Lower leg skin (tissue), 4 donors: ENCODE measurements at regions not wholly inside any gene's neighbourhood (a gene's known extent, or its start where the extent isn't known, plus 50 kb on each side); places are given as distances from the start of the nearest gene placed in this dataset.

Experiments
- DNase-seq, 2 donors: peaks; one replicate each; pipeline ENCODE4 v3.0.0-alpha.2; 2019; ENCODE audit warnings: low spot score in 2 of 2
- H3K4me3 ChIP-seq: fragments of 200-600 bp; sonication (generic); 2 replicates; pipeline ENCODE4 v1.5.1; 2017; ENCODE audit warnings: mild to moderate bottlenecking, low read depth; ENCODE audit not compliant: poor library complexity, severe bottlenecking
- POLR2A ChIP-seq, 2 donors: fragments of 450-650 bp; IDR thresholded peaks; one replicate each; pipeline ENCODE4 v1.6.1; 2016 to 2017; ENCODE audit warnings: antibody characterized with exemption in 2 of 2, mild to moderate bottlenecking in 1 of 2, moderate library complexity in 1 of 2
- WGBS, 2 donors: methylation state at CpG; one replicate each; pipeline ENCODE4 v1.1.5; 2018; 5-methylcytosine and 5-hydroxymethylcytosine counted together
- intact Hi-C: fragments of 100-400 bp; cut with DNase I; formaldehyde crosslinking; loops from one replicate; pipeline ENCODE4 v1.15.0; 2023; ENCODE audit warnings: low total_unique reads
- TF ChIP-seq, protein P1 (sequence below), 3 donors: fragments of 450-650 bp; IDR thresholded peaks; one replicate each; pipeline ENCODE4 v1.5.1; 2016; ENCODE audit warnings: antibody characterized with exemption in 3 of 3, mild to moderate bottlenecking in 3 of 3, moderate library complexity in 2 of 3

DNA sequence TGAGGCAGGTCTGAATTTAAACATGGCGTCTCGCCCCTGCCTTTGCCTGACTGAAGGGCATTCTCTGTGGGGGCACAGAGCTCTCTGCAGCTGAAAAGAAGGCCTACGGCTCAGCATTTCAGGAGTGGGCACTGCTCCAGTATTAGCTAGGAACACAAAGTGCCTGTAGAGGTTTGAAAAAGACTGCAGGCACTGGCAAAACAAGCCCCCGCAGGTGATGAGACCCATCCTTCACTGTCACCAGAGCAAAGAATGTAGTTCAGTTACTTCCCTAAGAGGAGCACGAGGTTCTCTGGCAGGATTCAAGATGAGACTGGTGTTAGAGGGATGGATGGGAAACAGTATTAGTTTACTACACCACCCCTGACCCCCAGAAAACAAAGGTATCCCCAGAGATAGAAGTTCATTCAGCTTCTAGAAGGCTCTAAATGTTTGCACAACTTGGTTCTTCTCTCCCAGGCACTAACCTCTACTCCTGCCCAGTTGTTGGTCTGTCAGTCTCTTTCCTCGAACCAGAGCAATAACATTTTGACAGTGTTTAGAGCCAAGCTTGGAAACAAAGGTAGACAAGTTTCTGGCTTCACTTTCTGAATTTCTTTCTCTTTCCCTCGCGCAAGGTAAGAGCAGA, 101.9 kb upstream of the KCNE2 start:
- H3K4me3 ChIP-seq: no peak overlapping the region
- TF ChIP-seq POLR2A (IDR thresholded peaks at IDR 0.05): no peak
- TF ChIP-seq, protein P1, sequence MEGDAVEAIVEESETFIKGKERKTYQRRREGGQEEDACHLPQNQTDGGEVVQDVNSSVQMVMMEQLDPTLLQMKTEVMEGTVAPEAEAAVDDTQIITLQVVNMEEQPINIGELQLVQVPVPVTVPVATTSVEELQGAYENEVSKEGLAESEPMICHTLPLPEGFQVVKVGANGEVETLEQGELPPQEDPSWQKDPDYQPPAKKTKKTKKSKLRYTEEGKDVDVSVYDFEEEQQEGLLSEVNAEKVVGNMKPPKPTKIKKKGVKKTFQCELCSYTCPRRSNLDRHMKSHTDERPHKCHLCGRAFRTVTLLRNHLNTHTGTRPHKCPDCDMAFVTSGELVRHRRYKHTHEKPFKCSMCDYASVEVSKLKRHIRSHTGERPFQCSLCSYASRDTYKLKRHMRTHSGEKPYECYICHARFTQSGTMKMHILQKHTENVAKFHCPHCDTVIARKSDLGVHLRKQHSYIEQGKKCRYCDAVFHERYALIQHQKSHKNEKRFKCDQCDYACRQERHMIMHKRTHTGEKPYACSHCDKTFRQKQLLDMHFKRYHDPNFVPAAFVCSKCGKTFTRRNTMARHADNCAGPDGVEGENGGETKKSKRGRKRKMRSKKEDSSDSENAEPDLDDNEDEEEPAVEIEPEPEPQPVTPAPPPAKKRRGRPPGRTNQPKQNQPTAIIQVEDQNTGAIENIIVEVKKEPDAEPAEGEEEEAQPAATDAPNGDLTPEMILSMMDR (IDR thresholded peaks at IDR 0.05): no peak
- 36 to 42% methylated on average over 8 of the region's 8 CpGs for WGBS, 2 donors
- intact Hi-C loops: no loop called here
- DNase-seq: no peak

DNA sequence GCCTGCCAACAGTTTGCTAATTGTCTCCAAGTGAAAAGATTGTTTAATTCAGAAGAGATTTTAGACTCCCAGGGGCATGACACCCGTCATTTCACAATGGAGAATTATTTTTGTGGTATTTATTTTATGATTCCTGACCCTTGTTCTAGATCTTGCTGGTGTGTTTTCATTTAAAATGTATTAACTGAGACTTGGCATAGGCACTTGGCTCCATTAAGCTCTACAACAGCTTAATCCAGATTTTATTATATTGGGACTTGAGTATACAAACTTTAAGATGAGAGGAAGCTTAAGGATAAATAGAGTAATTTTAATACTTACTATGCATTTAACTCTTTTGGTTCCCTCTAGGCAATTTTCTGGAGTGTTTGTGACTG, 101.3 kb upstream of the KCNE2 start:
- no peak for DNase-seq

DNA sequence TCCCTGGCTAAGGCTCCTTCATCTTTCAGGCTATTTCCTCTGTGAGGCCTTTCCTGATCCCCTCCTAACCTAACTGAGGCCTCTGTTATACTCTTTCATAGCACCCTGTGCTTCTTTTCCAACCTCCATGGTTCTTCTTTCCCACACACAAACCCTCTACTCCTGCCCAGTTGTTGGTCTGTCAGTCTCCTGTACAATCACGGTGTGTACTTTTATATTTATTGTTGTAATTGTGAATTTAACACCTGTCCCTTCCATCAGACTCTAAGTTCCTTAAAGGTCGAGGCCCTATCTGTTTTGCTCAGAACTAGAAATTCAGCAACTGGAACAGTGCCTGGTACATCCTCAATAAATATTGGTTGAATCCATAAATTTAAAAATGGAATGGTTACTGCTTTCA, 100.2 kb upstream of the KCNE2 start:
- DNase-seq: no peak
- whole genome bisulfite sequencing, 2 donors: 90 to 96% methylated on average over 2 of the region's 2 CpGs
- TF ChIP-seq, protein P1 (IDR thresholded peaks at IDR 0.05): no peak
- no peak for TF ChIP-seq POLR2A (IDR thresholded peaks at IDR 0.05)
- intact Hi-C loops: no loop called here
- no peak overlapping the region for H3K4me3 ChIP-seq

More for the DNA sequence above, 101.3 kb upstream of the KCNE2 start:
- intact Hi-C loops: no loop called here
- WGBS, 2 donors: 17 to 20% methylated on average over 1 of the region's 1 CpG
- TF ChIP-seq POLR2A (IDR thresholded peaks at IDR 0.05): no peak
- TF ChIP-seq, protein P1 (IDR thresholded peaks at IDR 0.05): no peak
- H3K4me3 ChIP-seq: no peak overlapping the region

DNA sequence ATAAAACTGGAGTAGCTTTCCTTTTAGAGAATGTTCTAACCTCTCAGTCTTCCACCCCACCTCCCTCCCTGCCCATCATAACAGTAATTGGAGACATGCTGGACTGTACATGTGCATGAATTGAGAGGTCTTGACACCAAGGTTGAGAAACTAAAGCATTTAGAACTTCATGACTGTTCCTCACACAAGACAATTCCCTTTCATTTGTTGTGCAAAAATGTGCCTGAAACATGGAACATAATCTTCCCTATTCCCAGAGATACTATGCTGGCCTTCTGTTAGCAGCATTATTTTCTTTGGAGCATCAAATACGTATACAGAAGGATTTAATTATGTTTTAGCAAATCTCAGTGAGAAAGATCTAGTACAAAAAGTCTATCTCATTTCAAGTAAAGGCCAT, 97.5 kb upstream of the KCNE2 start:
- intact Hi-C loops: no loop called here
- TF ChIP-seq, protein P1 (IDR thresholded peaks at IDR 0.05): no peak
- TF ChIP-seq POLR2A (IDR thresholded peaks at IDR 0.05): no peak
- H3K4me3 ChIP-seq: no peak overlapping the region
- no peak for DNase-seq
- WGBS, 2 donors: 65 to 67% methylated on average over 1 of the region's 1 CpG

DNA sequence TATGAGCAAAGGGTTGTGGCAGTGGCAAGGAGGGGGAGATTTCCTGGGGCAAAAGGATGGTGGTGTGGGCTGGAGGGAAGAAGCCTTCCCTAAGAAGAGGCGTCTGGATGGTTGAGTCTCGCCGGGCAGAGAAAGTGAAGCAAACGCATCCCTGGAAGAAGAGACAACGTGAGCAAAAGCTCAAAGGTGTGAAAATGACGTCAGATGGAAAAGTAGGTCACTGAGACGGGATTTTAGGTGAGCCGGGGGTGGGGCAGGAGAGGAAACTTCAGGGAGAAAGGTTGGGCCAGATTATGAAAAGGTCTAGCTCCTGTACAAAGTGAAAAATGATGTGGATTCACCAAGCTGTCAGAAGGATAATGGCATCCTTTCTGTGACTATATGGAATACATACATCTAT, 95.3 kb upstream of the KCNE2 start:
- 77 to 87% methylated on average over 8 of the region's 8 CpGs for WGBS, 2 donors

More for the DNA sequence above, 95.3 kb upstream of the KCNE2 start:
- TF ChIP-seq, protein P1 (IDR thresholded peaks at IDR 0.05): no peak
- TF ChIP-seq POLR2A (IDR thresholded peaks at IDR 0.05): no peak
- no peak overlapping the region for H3K4me3 ChIP-seq
- intact Hi-C loops: no loop called here
- DNase-seq: no peak
